ENCODE measurements at regions not wholly inside any gene's neighbourhood (a gene's known extent, or its start where the extent isn't known, plus 50 kb on each side); places are given as distances from the start of the nearest gene placed in this dataset.

- Histone ChIP-seq H3K4me1 (ENCODE audit: insufficient read depth, low read length, poor library complexity, severe bottlenecking) (no peaks in the 10 kb centered on the region), H3K27ac (ENCODE audit: low read depth, low read length, poor library complexity, severe bottlenecking) (no peak overlapping the region), H3K4me3 (ENCODE audit: low read depth, low read length, poor library complexity, severe bottlenecking) (no peak overlapping the region), H3K9me3 (ENCODE audit: low read depth, low read length, poor library complexity, severe bottlenecking) (no peaks in the 10 kb centered on the region), H3K36me3 (ENCODE audit: insufficient read depth, low read length, poor library complexity, severe bottlenecking) (no peaks in the 10 kb centered on the region), H3K27me3 (replicated peaks; ENCODE audit: insufficient read depth, low read depth, low read length, poor library complexity) (no peaks in the 10 kb centered on the region)
- ChIA-PET POLR2A (ENCODE audit: low non-redundant PET) (no interaction called here), CTCF (no interaction called here)
- TF ChIP-seq, protein P1, sequence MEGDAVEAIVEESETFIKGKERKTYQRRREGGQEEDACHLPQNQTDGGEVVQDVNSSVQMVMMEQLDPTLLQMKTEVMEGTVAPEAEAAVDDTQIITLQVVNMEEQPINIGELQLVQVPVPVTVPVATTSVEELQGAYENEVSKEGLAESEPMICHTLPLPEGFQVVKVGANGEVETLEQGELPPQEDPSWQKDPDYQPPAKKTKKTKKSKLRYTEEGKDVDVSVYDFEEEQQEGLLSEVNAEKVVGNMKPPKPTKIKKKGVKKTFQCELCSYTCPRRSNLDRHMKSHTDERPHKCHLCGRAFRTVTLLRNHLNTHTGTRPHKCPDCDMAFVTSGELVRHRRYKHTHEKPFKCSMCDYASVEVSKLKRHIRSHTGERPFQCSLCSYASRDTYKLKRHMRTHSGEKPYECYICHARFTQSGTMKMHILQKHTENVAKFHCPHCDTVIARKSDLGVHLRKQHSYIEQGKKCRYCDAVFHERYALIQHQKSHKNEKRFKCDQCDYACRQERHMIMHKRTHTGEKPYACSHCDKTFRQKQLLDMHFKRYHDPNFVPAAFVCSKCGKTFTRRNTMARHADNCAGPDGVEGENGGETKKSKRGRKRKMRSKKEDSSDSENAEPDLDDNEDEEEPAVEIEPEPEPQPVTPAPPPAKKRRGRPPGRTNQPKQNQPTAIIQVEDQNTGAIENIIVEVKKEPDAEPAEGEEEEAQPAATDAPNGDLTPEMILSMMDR (conservative IDR thresholded peaks at IDR 0.05; ENCODE audit: low read depth, low read length) = no peak
- TF ChIP-seq EZH2 (IDR thresholded peaks at IDR 0.05; ENCODE audit: borderline replicate concordance, low read depth, low read length, poor library complexity, severe bottlenecking) = no peak
- BruUV-seq (replicated peaks) = no TSS peak
- DNase-seq (ENCODE audit: low spot score) = no peak
- intact Hi-C loops (cut with micrococcal nuclease; ENCODE audit: unreplicated experiment) = no loop called here
Measured at GRCh38 chr11:25742800-25743199, 589.1 kb upstream of the ANO3 start.

- intact Hi-C loops (cut with micrococcal nuclease; ENCODE audit: unreplicated experiment) = no loop called here
- no peak overlapping the region for H3K27ac ChIP-seq (ENCODE audit: low read depth, low read length, poor library complexity, severe bottlenecking)
- H3K9me3 ChIP-seq (ENCODE audit: low read depth, low read length, poor library complexity, severe bottlenecking) = peaks cover 4% of the 10 kb centered on the region
- H3K36me3 ChIP-seq (ENCODE audit: insufficient read depth, low read length, poor library complexity, severe bottlenecking) = no peaks in the 10 kb centered on the region
- H3K4me1 ChIP-seq (ENCODE audit: insufficient read depth, low read length, poor library complexity, severe bottlenecking) = no peaks in the 10 kb centered on the region
- TF ChIP-seq EZH2 (IDR thresholded peaks at IDR 0.05; ENCODE audit: borderline replicate concordance, low read depth, low read length, poor library complexity, severe bottlenecking) = no peak
- TF ChIP-seq, protein P1 (conservative IDR thresholded peaks at IDR 0.05; ENCODE audit: low read depth, low read length) = no peak
- H3K4me3 ChIP-seq (ENCODE audit: low read depth, low read length, poor library complexity, severe bottlenecking) = no peak overlapping the region
- ChIA-PET POLR2A (ENCODE audit: low non-redundant PET) (no interaction called here), CTCF (no interaction called here)
- no peak for DNase-seq (ENCODE audit: low spot score)
- no TSS peak for BruUV-seq (replicated peaks)
- no peaks in the 10 kb centered on the region for H3K27me3 ChIP-seq (replicated peaks; ENCODE audit: insufficient read depth, low read depth, low read length, poor library complexity)
Measured at GRCh38 chr11:25755381-25755780, 576.5 kb upstream of the ANO3 start.

GRCh38 chr11:25755918-25756584 is 575.9 kb upstream of the ANO3 start:
- ChIA-PET POLR2A (ENCODE audit: low non-redundant PET) (no interaction called here), CTCF (no interaction called here)
- H3K9me3 ChIP-seq (ENCODE audit: low read depth, low read length, poor library complexity, severe bottlenecking) = peaks cover 4% of the 10 kb centered on the region
- intact Hi-C loops (cut with micrococcal nuclease; ENCODE audit: unreplicated experiment) = no loop called here
- H3K4me3 ChIP-seq (ENCODE audit: low read depth, low read length, poor library complexity, severe bottlenecking) = no peak overlapping the region
- no peak overlapping the region for H3K27ac ChIP-seq (ENCODE audit: low read depth, low read length, poor library complexity, severe bottlenecking)
- H3K27me3 ChIP-seq (replicated peaks; ENCODE audit: insufficient read depth, low read depth, low read length, poor library complexity) = no peaks in the 10 kb centered on the region
- BruUV-seq (replicated peaks) = no TSS peak
- no peaks in the 10 kb centered on the region for H3K36me3 ChIP-seq (ENCODE audit: insufficient read depth, low read length, poor library complexity, severe bottlenecking)
- DNase-seq (ENCODE audit: low spot score) = no peak
- TF ChIP-seq, protein P1 (conservative IDR thresholded peaks at IDR 0.05; ENCODE audit: low read depth, low read length) = no peak
- no peak for TF ChIP-seq EZH2 (IDR thresholded peaks at IDR 0.05; ENCODE audit: borderline replicate concordance, low read depth, low read length, poor library complexity, severe bottlenecking)
- H3K4me1 ChIP-seq (ENCODE audit: insufficient read depth, low read length, poor library complexity, severe bottlenecking) = no peaks in the 10 kb centered on the region
